K562 (cell line): ENCODE measurements at regions not wholly inside any gene's neighbourhood (a gene's known extent, or its start where the extent isn't known, plus 50 kb on each side); places are given as distances from the start of the nearest gene placed in this dataset.

Experiments
- ATAC-seq: fragments of 200-7000 bp; cut with Tn5 transposase; 3 replicates; pipeline ENCODE4 v1.9.1; 2020; ENCODE audit warnings: moderate library complexity
- BruUV-seq: library from RNA; stranded (reverse); fragments of 400-500 nt; replicated peaks from 2 replicates; lab custom pipeline; 2021; lab: Mats Ljungman, UMichigan
- CTCF ChIA-PET: fragments of 300-600 bp; formaldehyde crosslinking; extraction: SDS; loops from one replicate; lab custom pipeline; 2021; ENCODE audit warnings: low intra/inter-chr PET ratio; lab: Yijun Ruan, JAX
- POLR2A ChIA-PET: fragments of 300-600, 350-650 bp; sonication (Branson Sonifier 250); formaldehyde crosslinking; extraction: SDS; loops from one replicate; lab custom pipeline; 2021; ENCODE audit warnings: antibody characterized with exemption, inconsistent platforms; lab: Yijun Ruan, JAX
- DNase-seq, 4 experiments: peaks; one replicate each; pipeline versions ENCODE4 v3.0.0 to v3.0.0-alpha.2; 2011 to 2018; ENCODE audit warnings: low spot score in 3 of 4, mixed read lengths in 3 of 4; ENCODE audit errors: extremely low read depth in 1 of 4
- FAIRE-seq: peaks from 2 replicates; lab custom pipeline; 2011; peaks lifted over from hg19 to GRCh38; lab: Jason Lieb, UNC
- H2AFZ ChIP-seq: 2 replicates; pipeline ENCODE4 v1.6.0; 2011; ENCODE audit warnings: low read depth, low read length, control low read depth, inconsistent platforms
- H3K27ac ChIP-seq: fragments of 200-600 bp; 3 replicates; pipeline ENCODE4 v1.8.0; 2011; ENCODE audit warnings: low read depth, mild to moderate bottlenecking, control low read depth, inconsistent platforms, low read length, moderate library complexity, mixed read lengths; ENCODE audit errors: extremely low read depth
- H3K27me3 ChIP-seq, 2 experiments: fragments of 300-600 bp in 1 of 2; 2 replicates in 1 of 2; 3 replicates in 1 of 2; pipeline versions ENCODE4 v1.6.0 to v1.8.0; 2011; ENCODE audit warnings: inconsistent platforms in 2 of 2, low read length in 2 of 2, mild to moderate bottlenecking in 1 of 2, mixed read lengths in 1 of 2, moderate library complexity in 1 of 2; ENCODE audit not compliant: control insufficient read depth in 2 of 2, insufficient read depth in 2 of 2
- H3K36me3 ChIP-seq: fragments of 300-600 bp; 3 replicates; pipeline ENCODE4 v1.8.0; 2011; ENCODE audit warnings: mild to moderate bottlenecking, low read length, inconsistent platforms; ENCODE audit not compliant: control insufficient read depth, insufficient read depth
- H3K4me1 ChIP-seq, 2 experiments: fragments of 200-600 bp in 1 of 2; replicated peaks in 1 of 2; 2 replicates in 1 of 2; 3 replicates in 1 of 2; pipeline versions ENCODE4 v1.5.1 to v1.8.0; 2011; ENCODE audit warnings: inconsistent platforms in 2 of 2, low read length in 2 of 2, mild to moderate bottlenecking in 1 of 2, mixed read lengths in 1 of 2, moderate library complexity in 1 of 2; ENCODE audit not compliant: control insufficient read depth in 2 of 2, insufficient read depth in 2 of 2
- H3K4me2 ChIP-seq: 2 replicates; pipeline ENCODE4 v1.6.1; 2011; ENCODE audit warnings: low read length, control low read depth, inconsistent platforms, mixed read lengths; ENCODE audit not compliant: insufficient read depth
- H3K4me3 ChIP-seq: fragments of 200-600 bp; sonication (generic), shearing (Covaris generic); 2 replicates; pipeline ENCODE4 v1.5.1; 2016; ENCODE audit warnings: control low read depth, inconsistent platforms
- H3K79me2 ChIP-seq: fragments of 200-600 bp; 3 replicates; pipeline ENCODE4 v1.8.0; 2011; ENCODE audit warnings: low read length, inconsistent platforms; ENCODE audit not compliant: control insufficient read depth, insufficient read depth
- H3K9ac ChIP-seq, 2 experiments: 2 replicates each; pipeline versions ENCODE4 v1.6.0 to v1.6.1; 2011; ENCODE audit warnings: low read depth in 2 of 2, low read length in 2 of 2, control low read depth in 1 of 2, inconsistent platforms in 1 of 2, mild to moderate bottlenecking in 1 of 2, mixed read lengths in 1 of 2; ENCODE audit not compliant: insufficient read depth in 1 of 2
- H3K9me1 ChIP-seq: one replicate; pipeline ENCODE4 v1.6.0; 2011; ENCODE audit warnings: inconsistent platforms, mild to moderate bottlenecking, low read length, moderate library complexity; ENCODE audit not compliant: control insufficient read depth, insufficient read depth
- H3K9me3 ChIP-seq: replicated peaks from 2 replicates; pipeline ENCODE4 v1.5.1; 2011; ENCODE audit warnings: low read depth, low read length, inconsistent platforms; ENCODE audit not compliant: control insufficient read depth, insufficient read depth
- H4K20me1 ChIP-seq: replicated peaks from 2 replicates; pipeline ENCODE4 v1.6.1; 2011; ENCODE audit warnings: low read length, inconsistent platforms, mixed read lengths; ENCODE audit not compliant: control insufficient read depth, insufficient read depth
- BMI1 ChIP-seq: fragments of 150-350 bp; IDR thresholded peaks from 2 replicates; pipeline ENCODE4 v1.6.1; 2014; ENCODE audit warnings: low read length
- C11orf30 ChIP-seq: fragments of 450-650 bp; IDR thresholded peaks from 2 replicates; pipeline ENCODE4 v1.6.1; 2016; ENCODE audit warnings: low read depth, mild to moderate bottlenecking
- CHD4 ChIP-seq: fragments of 200-600 bp; sonication (generic); IDR thresholded peaks from 3 replicates; pipeline ENCODE4 v1.6.1; 2012; ENCODE audit warnings: low read depth, mild to moderate bottlenecking, mixed read lengths, low read length, inconsistent platforms; ENCODE audit not compliant: insufficient read depth, insufficient replicate concordance, poor library complexity, severe bottlenecking
- EGR1 ChIP-seq: fragments of 450-650 bp; conservative IDR thresholded peaks from 2 replicates; pipeline ENCODE4 v1.6.1; 2017; ENCODE audit warnings: mild to moderate bottlenecking
- KAT2B ChIP-seq: IDR thresholded peaks from one replicate; pipeline ENCODE4 v1.6.1; 2012; ENCODE audit warnings: low read depth, mild to moderate bottlenecking, control low read depth, inconsistent platforms, low read length, moderate library complexity
- MYNN ChIP-seq, 2 experiments: sonication (generic); formaldehyde crosslinking in 1 of 2; IDR thresholded peaks; 2 replicates each; pipeline versions ENCODE4 v1.5.0 to v1.6.1; 2016 to 2020; ENCODE audit warnings: antibody characterized with exemption in 1 of 2, missing genetic modification reagents in 1 of 2
- in situ Hi-C: fragments of 300-500 bp; cut with MboI; formaldehyde crosslinking; loops from 4 replicates; pipeline ENCODE4 v1.15.0; 2018; ENCODE audit warnings: inconsistent platforms, mixed read lengths
- intact Hi-C: fragments of 100-400 bp; cut with micrococcal nuclease; formaldehyde crosslinking; loops from 2 replicates; pipeline ENCODE4 v1.14.2; 2022
- TF ChIP-seq, protein P1 (sequence below): fragments of 450-650 bp; formaldehyde crosslinking; IDR thresholded peaks from 2 replicates; pipeline ENCODE4 v1.4.0; 2022; ENCODE audit warnings: missing genetic modification characterization

DNA sequence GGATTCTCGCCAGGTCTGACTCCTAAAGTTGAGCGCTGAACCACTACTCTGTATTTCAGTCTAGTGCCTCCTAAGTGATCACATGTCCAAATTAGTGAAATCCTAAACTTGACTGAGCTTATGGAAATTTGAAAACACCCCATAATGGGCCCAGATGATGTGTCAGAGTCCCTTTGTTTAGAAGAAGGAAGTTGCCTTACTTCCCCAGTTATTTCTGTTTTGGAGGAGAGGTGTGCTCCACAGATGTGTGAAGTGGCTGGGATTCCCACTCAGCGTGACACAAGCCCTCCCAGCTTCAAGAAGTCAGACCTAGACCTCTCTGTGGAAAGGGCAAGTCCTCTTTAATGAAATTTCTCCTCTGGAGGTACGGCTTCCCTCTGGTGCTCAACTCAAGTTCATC lies 188.8 kb downstream of the TTLL7 start (continued):
- no peak for TF ChIP-seq CHD4

- Histone ChIP-seq H3K27ac (no peak overlapping the region), H3K4me2 (no peak overlapping the region), H3K9me1 (no peaks in the 10 kb centered on the region), H3K9me3 (no peaks in the 10 kb centered on the region), H3K4me1 (no peaks in the 10 kb centered on the region), H3K79me2 (no peaks in the 10 kb centered on the region), H3K27me3 (no peaks in the 10 kb centered on the region), H3K4me3 (no peak overlapping the region), H2AFZ (no peak overlapping the region), H3K36me3 (no peaks in the 10 kb centered on the region), H4K20me1 (no peaks in the 10 kb centered on the region), H3K9ac (no peak overlapping the region)
- DNase-seq (no peak), ATAC-seq (no peak), FAIRE-seq (no peak)
- in situ Hi-C loops (no loop called here), intact Hi-C loops (no loop called here)
- BruUV-seq: no TSS peak
- ChIA-PET CTCF (no interaction called here), POLR2A (interaction anchor here (0.6 kb wide), 1 partner anchor 72 kb away, joined by 3 read pairs; no protein-coding TSS in a partner anchor)
- TF ChIP-seq BMI1: no peak
- no peak for TF ChIP-seq MYNN (IDR thresholded peaks at IDR 0.05)
- TF ChIP-seq MYNN (CRISPR knock-in tag; IDR thresholded peaks at IDR 0.05): no peak
- no peak for TF ChIP-seq KAT2B
- no peak for TF ChIP-seq C11orf30
- TF ChIP-seq EGR1: no peak
- TF ChIP-seq, protein P1, sequence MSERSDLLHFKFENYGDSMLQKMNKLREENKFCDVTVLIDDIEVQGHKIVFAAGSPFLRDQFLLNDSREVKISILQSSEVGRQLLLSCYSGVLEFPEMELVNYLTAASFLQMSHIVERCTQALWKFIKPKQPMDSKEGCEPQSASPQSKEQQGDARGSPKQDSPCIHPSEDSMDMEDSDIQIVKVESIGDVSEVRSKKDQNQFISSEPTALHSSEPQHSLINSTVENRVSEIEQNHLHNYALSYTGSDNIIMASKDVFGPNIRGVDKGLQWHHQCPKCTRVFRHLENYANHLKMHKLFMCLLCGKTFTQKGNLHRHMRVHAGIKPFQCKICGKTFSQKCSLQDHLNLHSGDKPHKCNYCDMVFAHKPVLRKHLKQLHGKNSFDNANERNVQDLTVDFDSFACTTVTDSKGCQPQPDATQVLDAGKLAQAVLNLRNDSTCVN (CRISPR knock-in tag): no peak
Observed at GRCh38 chr1:83808536-83808935, 190.4 kb downstream of the TTLL7 start.
